Erythroblast (primary cell): ENCODE measurements at regions not wholly inside any gene's neighbourhood (a gene's known extent, or its start where the extent isn't known, plus 50 kb on each side); places are given as distances from the start of the nearest gene placed in this dataset.

Source experiments
- GATA1 ChIP-seq: IDR thresholded peaks from 2 replicates; pipeline ENCODE4 v1.6.1; 2011; ENCODE audit warnings: low read depth, mild to moderate bottlenecking, control low read depth, low read length, moderate library complexity
- POLR2A ChIP-seq: IDR thresholded peaks from 2 replicates; pipeline ENCODE4 v1.6.1; 2011; ENCODE audit warnings: mild to moderate bottlenecking, low read length

DNA sequence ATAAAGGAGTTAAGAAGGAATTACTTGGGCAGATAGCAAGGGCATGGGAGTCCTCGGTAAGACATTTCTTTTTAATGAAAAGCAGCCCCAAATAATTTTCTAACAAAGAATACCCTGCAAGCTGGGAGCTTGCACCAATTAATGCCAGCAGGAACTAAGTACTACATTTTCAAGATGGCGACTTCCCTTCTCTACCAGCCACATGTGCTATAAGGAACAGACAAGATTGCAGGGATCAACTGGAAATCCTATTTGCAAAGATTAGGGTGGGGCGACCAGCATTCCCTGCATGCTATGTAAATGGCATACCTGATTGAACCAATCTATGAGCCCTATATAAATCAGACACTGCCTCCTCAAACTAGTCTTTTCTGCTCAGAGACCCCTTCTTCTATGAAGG, 827.5 kb downstream of the ADCYAP1 start:
- TF ChIP-seq POLR2A (no peak), GATA1 (no peak)
